DND-41 (cell line): ENCODE measurements at regions not wholly inside any gene's neighbourhood (a gene's known extent, or its start where the extent isn't known, plus 50 kb on each side); places are given as distances from the start of the nearest gene placed in this dataset.

ENCODE experiments used
- ATAC-seq: fragments of 200-7000 bp; cut with Tn5 transposase; 3 replicates; pipeline ENCODE4 v1.9.1; 2021; ENCODE audit warnings: low read depth; ENCODE audit not compliant: insufficient read depth
- DNase-seq: peaks from one replicate; pipeline ENCODE4 v3.0.0-alpha.2; 2020
- H2AFZ ChIP-seq: 2 replicates; pipeline ENCODE4 v1.6.0; 2012; ENCODE audit warnings: low read depth, low read length
- H3K27ac ChIP-seq: 2 replicates; pipeline ENCODE4 v1.5.1; 2012; ENCODE audit warnings: low read length, inconsistent platforms
- H3K27me3 ChIP-seq: fragments of 200-600 bp; sonication (generic); 2 replicates; pipeline ENCODE4 v1.6.0; 2012; ENCODE audit warnings: low read length, mild to moderate bottlenecking, inconsistent platforms; ENCODE audit not compliant: insufficient read depth, poor library complexity
- H3K36me3 ChIP-seq: 2 replicates; pipeline ENCODE4 v1.5.1; 2012; ENCODE audit warnings: low read length, inconsistent platforms; ENCODE audit not compliant: insufficient read depth
- H3K4me1 ChIP-seq: 2 replicates; pipeline ENCODE4 v1.5.1; 2012; ENCODE audit warnings: mild to moderate bottlenecking, low read length; ENCODE audit not compliant: insufficient read depth
- H3K4me2 ChIP-seq: 2 replicates; pipeline ENCODE4 v1.6.0; 2012; ENCODE audit warnings: mild to moderate bottlenecking, moderate library complexity, low read length, inconsistent platforms; ENCODE audit not compliant: insufficient read depth
- H3K4me3 ChIP-seq, 2 experiments: fragments of 200-600 bp in 1 of 2; shearing (Covaris generic) in 1 of 2; 2 replicates each; pipeline ENCODE4 v1.5.1; 2012 to 2016; ENCODE audit warnings: inconsistent platforms in 2 of 2, low read length in 2 of 2, mild to moderate bottlenecking in 2 of 2, low read depth in 1 of 2, moderate library complexity in 1 of 2
- H3K79me2 ChIP-seq: 2 replicates; pipeline ENCODE4 v1.6.0; 2012; ENCODE audit warnings: low read length, inconsistent platforms; ENCODE audit not compliant: insufficient read depth
- H3K9ac ChIP-seq: 2 replicates; pipeline ENCODE4 v1.6.0; 2012; ENCODE audit warnings: low read depth, mild to moderate bottlenecking, inconsistent platforms, low read length, moderate library complexity
- H3K9me3 ChIP-seq: 2 replicates; pipeline ENCODE4 v1.5.1; 2012; ENCODE audit warnings: low read length, moderate library complexity, mild to moderate bottlenecking, inconsistent platforms; ENCODE audit not compliant: insufficient read depth, severe bottlenecking
- H4K20me1 ChIP-seq: 2 replicates; pipeline ENCODE4 v1.6.0; 2012; ENCODE audit warnings: low read length; ENCODE audit not compliant: insufficient read depth
- CTCF ChIP-seq: IDR thresholded peaks from 2 replicates; pipeline ENCODE4 v1.5.1; 2012; ENCODE audit warnings: borderline replicate concordance, low read length, moderate library complexity, mild to moderate bottlenecking; ENCODE audit not compliant: poor library complexity, severe bottlenecking; ENCODE audit errors: extremely low read depth
- EZH2 ChIP-seq: IDR thresholded peaks from 3 replicates; pipeline ENCODE4 v1.6.1; 2012; ENCODE audit warnings: borderline replicate concordance, low read depth, mild to moderate bottlenecking, moderate library complexity, low read length, inconsistent platforms; ENCODE audit not compliant: severe bottlenecking

GRCh38 chr6:105920071-105920470 lies 166.1 kb upstream of the PRDM1 start:
- Histone ChIP-seq H3K4me3 (no peak overlapping the region), H3K9ac (no peak overlapping the region), H4K20me1 (no peaks in the 10 kb centered on the region), H3K36me3 (no peaks in the 10 kb centered on the region), H3K9me3 (no peaks in the 10 kb centered on the region), H2AFZ (no peak overlapping the region), H3K4me1 (no peaks in the 10 kb centered on the region), H3K79me2 (no peaks in the 10 kb centered on the region), H3K27me3 (no peaks in the 10 kb centered on the region), H3K4me2 (no peak overlapping the region), H3K27ac (no peak overlapping the region)
- ATAC-seq (no peak), DNase-seq (no peak)
- TF ChIP-seq EZH2 = no peak
- TF ChIP-seq CTCF = no peak

GRCh38 chr6:105917038-105917695 lies 169.0 kb upstream of the PRDM1 start:
- TF ChIP-seq EZH2 (no peak), CTCF (no peak)
- Histone ChIP-seq H3K36me3 (no peaks in the 10 kb centered on the region), H4K20me1 (no peaks in the 10 kb centered on the region), H3K9me3 (no peaks in the 10 kb centered on the region), H2AFZ (no peak overlapping the region), H3K4me2 (no peak overlapping the region), H3K4me1 (peaks cover 3% of the 10 kb centered on the region; the same call in 1 of the 2 replicates), H3K9ac (no peak overlapping the region), H3K27me3 (no peaks in the 10 kb centered on the region), H3K79me2 (no peaks in the 10 kb centered on the region), H3K27ac (no peak overlapping the region), H3K4me3 (no peak overlapping the region)
- ATAC-seq (no peak), DNase-seq (no peak)

- no peak for DNase-seq
- Histone ChIP-seq H3K9ac (no peak overlapping the region), H3K9me3 (no peaks in the 10 kb centered on the region), H3K4me1 (peaks cover 3% of the 10 kb centered on the region; the same call in 1 of the 2 replicates), H3K79me2 (no peaks in the 10 kb centered on the region), H3K4me3 (no peak overlapping the region), H2AFZ (no peak overlapping the region), H3K27ac (no peak overlapping the region), H3K27me3 (no peaks in the 10 kb centered on the region), H3K36me3 (no peaks in the 10 kb centered on the region), H4K20me1 (no peaks in the 10 kb centered on the region), H3K4me2 (no peak overlapping the region)
- TF ChIP-seq EZH2 = no peak
- no peak for TF ChIP-seq CTCF
- ATAC-seq = no peak
Observed at GRCh38 chr6:105911106-105911629, 175.0 kb upstream of the PRDM1 start.
